Suppressor macrophage (primary cell): ENCODE measurements at regions not wholly inside any gene's neighbourhood (a gene's known extent, or its start where the extent isn't known, plus 50 kb on each side); places are given as distances from the start of the nearest gene placed in this dataset.
A peak's percentile ranks its signal among the peaks of the same experiment; 100 is the strongest.

Source experiments
- DNase-seq, 4 experiments: peaks; one replicate each; pipeline ENCODE4 v3.0.0-alpha.2; 2020 to 2022

DNA sequence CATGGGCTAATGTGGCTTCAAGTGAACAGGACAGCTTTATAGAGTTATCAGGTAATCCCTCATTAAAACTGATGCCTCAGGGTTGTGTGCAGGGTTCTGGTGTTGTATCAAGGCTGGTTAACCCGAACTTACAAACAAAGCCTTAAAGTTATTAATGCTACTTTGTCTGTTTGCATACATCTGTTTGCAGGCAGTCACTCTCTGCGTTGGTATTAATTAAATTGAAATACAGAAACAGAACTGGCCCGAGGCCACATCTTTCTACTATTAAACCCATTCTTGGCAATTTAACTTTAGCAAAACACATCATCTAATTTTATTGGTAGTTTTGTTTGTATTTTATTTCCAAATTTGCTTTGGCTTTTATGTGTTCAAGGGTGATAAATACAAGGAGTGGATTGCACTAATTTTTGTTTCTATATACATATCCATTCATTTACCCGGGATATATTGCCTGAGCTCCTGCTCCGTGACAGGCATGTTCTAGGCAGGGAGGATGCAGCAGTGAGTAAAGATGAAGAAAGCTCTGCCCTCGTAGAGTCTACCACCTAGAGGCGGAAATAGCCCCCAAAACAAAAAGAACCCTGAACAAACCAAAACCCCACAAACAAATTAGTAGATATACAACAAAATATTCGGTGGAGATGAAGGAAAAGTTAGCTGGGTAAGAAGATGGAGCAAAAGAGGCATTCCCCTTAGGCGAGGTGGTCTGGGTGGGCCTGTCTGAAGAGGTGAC is 164.2 kb downstream of the MACROH2A1 start:
- DNase-seq: no peak

DNA sequence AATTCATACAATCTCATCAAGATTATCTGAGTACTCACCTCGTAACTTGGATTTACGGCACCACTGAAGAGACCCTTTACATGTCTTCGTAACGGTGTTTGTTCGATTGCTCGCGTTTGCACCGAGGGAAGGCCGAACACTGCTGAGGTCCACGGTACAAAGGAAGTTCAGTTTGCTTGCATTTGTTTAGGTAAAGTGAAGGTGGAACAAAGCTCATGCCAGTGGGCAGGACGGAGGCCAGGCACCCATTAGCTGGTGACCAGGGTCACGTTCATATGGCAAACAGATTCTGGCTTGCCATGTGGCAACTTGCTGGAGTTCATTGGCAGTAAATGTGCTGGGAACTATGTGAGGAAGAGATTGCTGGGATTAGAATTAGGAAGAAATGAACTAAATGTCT is 164.8 kb downstream of the MACROH2A1 start:
- DNase-seq: no peak

DNA sequence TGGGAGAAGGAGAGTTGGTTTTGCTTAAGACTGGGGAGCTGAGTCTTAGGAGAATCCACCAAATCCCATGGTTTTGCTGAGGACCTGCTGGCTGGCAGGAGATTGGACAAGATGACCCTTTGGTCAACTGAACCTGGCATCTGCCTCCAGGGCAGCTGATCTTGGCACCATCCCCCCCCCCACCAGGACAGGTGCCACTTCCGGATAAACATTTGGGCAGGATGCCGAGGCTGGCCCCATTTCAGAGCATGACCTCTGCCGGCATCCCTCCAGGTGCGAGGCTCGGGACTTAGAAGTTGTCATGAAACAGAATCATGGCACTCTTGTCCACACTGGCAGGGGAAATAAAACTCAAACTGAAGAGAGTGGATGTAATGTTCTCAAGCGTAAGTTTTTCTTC is 165.6 kb downstream of the MACROH2A1 start:
- DNase-seq: no peak

DNA sequence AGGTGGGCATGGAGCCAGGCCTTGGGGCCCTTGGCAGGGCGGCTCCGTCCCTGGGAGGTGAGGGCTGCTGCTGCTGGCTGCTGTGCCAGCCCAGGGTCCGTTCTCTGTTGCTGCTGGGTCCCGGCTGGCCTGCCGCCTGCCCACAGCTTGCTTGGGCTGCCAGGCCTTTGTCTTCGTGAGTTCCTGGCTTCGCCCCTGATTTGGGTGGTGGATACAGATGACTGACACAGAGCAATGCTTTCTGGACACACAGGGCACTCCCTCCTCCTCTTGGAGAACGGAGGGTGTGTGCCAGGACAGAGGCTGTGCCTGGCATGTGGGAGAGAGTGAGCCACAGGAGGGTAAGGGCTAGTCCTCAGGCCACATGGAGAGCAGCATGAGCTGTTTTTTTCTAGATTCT is 166.1 kb downstream of the MACROH2A1 start:
- DNase-seq: no peak

DNA sequence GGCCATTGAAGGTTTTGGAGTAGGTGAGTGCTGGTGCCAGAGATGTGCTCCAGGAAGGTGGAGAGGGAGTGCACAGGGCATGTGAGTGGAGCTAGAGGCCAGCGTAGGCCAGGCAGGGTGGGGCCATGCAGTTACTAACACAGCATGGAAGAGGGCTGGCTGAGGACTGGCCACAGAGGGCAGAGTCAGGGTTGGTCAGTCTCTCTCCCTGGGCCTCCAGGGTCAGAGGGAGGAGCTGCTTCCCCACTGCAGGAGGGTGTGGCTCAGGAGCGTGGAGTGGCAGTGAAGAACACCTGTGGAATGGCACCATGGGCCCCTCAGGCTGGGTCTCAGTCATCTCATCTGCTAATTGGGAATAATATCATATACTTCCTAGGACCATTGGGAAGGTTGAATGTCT is 167.7 kb downstream of the MACROH2A1 start:
- no peak for DNase-seq

DNA sequence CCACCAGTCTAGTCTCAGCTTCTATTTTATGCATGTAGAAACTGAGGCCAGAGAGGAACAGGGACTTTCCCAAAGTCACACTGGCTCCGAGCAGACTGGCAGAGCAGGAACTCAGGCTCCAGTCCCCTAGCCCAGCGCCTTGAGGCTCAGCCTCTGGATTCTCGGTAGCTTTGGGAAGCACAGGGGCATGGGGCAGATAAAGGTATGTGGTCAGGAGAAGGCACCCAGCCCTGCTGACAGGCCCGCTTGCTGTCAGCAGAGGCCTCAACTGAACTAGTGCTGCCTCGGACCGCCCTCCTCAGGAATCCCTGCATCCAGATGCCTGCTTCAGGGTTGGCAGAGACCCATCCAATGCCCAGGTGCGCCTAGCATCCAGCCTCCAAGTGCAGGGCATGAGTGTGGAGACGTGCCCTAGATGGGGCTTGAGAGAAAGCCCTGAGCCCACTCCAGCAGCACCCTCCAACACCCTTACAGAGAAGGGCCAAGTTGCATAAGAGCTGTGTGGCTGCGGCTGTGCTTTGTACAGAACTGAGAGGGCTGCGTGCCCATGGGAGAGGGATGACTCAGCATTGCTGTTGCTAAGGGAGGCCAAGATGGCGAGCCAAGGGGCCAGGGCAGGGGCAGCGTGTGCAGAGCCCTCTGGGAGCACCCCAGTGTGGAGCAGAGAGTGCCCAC is 168.6 kb downstream of the MACROH2A1 start:
- peak; percentile 53 to 78 (median 70) for DNase-seq

DNA sequence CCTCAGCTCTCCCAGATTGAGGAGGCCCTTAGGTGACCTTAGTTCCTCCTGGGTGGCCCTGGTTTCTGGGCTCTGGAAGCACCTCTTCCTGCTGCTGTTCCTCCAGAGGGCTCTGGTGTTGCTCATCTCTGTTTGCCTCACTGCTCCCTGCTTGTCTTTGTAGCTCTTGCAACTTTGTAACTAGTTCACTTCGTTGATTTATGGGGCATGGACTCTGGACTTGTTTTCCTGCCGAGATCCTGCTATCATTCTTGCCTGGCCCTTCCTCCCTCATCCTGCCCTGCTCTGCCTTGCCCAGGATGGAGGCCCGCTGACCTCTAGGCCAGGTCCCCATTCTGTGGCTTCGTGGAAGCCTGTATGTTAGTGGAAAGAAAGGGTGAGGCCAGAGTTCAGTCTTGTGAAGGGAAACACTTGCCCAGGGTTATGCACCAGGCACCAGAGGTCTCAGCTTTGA is 169.3 kb downstream of the MACROH2A1 start:
- no peak for DNase-seq

DNA sequence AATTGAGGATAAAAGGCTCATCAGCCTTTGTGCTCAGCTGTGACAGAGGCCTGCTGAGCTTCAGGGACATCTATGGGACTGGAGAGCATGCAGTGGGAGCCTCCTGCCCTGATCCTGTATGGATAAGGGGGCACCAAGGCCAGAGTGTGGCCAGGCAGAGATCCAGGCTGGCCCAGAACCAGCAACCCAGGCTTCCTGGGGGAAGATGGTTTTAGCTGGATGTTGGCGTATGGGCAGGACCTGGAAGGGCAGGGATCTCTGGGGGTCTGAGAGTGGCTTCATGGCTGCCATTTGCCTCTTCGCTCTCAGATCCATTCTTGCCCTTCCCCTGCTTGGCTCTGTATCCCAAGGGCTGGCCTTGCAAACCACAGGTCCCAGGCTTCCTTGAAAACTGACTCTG is 169.9 kb downstream of the MACROH2A1 start:
- no peak for DNase-seq

DNA sequence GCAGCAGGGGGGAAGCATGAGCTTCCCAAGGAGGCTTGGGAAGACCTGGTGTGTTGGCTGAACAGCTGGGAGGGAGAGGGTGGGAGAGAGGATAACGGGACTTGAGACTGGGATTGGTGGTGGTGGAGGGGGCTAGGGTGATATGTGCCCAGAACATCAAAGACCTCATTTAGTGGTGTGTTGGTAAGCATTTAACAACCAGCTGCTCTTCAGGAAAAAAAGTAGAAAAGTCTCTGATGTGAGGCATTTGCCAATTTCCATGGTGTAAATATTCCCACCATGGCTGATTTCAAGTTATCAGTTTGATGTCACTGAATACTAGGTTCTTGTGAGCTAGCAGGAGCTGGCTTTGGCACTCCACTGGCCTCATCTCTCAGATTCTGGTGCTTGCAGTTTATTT is 170.8 kb downstream of the MACROH2A1 start:
- DNase-seq: no peak

DNA sequence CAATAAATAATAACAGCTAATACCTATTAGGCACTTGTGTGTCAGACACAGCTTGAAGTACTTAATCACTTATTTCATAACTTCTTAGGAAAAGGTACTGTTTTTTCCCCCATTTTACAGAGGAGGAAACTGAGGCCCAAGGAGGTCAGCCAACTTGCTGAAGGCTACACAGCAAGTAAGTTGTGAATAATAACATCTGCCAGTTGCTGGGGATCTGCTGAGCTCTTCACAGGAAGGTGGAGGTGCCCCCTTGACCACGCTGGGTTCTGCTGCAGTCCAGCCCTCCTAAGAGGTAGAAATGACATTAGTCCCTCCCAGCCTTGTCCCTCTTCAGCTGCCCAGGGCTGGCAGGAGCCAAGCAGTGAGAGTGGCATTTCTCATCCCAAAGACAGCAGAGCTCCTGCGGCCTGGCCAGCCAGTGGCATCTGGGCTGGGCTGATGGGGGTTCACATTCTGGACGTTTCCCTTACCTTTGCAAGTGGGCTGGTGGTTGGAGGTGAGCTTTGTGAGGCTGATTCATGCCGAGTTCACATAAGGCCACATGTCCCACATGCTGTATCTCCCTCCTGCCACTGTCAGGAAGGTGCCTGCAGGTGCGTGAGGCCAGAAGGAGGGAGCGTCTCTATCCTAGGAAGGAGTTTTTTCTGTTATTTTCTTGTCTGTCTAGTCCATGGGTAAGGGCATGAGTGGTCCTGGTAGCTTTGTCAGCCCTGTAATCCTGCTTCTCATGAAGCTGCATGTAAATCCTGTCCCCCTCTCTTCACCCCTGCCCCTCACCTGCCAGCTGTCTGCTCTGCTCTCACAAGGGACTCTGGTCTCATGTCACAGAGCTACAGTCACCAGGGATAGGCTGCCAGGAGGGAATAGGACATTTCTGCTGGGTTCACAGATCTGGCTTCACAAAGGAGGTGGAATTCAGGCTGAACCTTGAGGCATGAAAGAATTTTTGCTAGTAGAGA is 171.7 kb downstream of the MACROH2A1 start:
- DNase-seq: no peak

DNA sequence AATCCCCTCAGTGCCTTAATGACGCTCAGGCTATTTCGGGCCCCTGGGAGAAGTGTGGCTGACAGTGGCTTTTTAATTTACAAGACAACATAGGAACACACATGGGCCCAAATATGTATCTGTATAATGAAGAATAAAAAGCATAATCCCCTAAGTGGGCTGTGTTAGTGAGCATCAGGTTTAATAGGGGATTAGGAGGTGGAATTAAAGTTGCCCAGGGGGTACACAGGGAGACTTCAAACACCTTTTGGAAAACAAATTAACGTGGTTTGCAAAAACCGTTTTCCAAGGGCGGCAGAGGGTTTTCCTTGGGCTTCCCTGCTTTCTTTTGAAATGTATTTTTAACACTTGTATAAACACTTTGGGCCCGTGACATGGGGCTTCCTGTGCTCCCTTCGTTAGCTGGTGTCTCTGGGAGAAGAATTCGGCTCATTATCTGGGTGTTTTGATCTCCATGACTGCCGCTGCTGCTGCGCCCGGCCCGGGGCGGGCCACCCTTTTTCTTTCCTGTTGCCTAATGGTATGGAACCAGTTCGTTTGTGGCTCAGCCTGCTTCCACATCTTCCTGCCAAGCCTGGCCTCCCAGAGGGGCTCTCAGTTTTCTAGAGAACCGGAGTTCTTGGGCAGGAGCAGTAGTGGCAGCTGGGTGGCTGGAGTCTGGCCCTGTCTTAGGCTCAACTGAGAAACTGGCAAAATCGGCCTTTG is 173.0 kb downstream of the MACROH2A1 start:
- peak in 3 of 4 experiments; percentile 25 to 54 (median 52) for DNase-seq

DNA sequence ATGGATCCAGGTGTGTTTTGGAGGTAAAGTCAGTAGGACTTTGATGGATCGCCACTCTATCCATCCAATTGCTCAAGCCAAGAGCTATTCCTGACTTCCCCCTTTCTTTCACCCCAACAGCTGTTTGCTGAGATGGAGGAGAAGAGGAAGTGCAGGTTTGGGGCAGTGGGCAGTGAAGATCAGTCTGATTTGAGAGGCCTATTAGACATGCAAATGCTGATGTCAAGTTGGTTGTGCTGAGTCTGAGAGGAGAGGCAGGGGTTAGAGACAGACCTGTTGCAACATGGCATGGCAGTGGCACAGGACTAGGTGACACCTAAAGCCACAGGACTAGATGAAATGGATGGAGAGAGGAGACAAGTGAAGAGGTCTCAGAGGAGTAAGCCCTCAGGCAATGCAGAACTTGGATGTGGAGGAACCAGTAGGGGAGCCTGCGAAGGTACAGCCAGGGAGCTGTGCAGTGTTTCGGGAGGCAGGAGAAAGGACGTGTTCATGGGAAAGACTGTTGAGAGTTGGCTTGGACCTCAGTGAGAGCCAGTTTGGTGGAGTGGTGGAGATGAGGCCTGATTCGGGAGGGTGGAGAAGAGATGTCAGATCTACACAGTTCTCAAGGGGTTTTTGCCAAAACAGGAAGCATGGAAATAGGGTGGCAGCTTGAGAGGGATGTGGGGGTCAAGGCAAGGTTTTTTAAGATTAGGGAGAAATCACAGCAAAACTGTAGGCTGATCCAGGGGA is 175.0 kb downstream of the MACROH2A1 start:
- DNase-seq: peak; percentile 50 to 75 (median 69)

DNA sequence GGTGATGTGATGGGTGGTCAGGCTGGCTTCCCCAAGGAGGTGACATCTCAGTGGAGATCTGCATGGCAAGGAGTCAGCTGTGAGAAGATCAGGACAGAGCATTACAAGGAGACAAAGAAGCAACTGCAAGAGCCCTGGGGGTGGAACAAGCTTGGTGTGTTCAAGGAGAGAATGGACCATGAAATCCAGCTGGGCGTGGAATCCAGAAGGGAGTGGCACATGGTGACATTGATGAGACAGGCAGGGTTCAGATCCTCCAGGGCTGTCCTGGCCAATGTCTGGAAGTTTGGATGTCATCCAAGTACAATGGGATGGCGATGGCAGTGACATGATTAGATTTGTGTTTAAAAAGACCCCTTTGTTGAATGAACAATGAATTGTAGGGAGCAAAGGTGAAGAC is 175.6 kb downstream of the MACROH2A1 start:
- no peak for DNase-seq

DNA sequence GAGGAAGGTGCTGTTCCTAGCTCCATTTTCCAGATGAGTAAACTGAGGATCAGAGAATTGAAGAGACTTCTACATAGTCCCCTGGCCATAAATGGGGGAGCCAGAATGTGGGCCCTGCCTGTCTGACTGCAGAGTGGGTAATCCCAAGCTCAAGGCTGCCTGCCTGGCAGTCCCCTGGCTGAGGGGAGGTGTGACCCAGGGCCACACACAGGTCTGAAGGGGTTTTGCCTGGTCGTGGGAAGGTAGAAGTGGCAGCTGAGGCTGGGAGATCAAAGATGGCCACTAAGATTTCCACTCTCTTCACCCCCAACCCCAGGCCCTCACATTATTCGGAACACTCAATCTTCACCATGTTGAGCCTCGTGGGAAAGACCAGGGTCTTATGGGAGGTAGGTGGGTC is 176.3 kb downstream of the MACROH2A1 start:
- no peak for DNase-seq

DNA sequence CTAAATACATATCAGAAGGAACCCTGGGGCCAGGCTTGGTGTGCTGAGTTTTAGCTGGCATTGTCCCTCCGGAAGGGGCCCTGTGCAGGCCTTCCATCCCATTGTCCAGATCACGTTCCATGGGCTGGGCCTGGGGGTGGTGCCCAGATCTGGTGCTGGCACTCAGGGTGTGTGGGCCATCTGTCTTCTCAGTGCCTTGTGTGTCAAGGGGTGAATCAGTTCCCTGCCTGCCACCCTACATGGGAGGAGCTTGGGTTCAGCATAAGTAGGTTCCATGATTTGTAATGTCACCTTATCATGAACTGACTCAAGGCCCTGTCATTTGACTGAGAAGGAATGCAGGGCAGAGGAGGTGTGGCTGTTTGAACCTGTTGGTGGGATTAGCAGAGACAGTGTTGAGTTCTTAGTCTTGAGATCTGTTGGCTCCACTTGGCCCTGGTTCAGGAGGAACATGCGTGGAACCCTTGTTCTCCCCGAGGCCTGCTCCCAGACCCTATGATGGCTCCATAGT is 176.8 kb downstream of the MACROH2A1 start:
- DNase-seq: peak in 3 of 4 experiments; percentile 37 to 43 (median 39)

DNA sequence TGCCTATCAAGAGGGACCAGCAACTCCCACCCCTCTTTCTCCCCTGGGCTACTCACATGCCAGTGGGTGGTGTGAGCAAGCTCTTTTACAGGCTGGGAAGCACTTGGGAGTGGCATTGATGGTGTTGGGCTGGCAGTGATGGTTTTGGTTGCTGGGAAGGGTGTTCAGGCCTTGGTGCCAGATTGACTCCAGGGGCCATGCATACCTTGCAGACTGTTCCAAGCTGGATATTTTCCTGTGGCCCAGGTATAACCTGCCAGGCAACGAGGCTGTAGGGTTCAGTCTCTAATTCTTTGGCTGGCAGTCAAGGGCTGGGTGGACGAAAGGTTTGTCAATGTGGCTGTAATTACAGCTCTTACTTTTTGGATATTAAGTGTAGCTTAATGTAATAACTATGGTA is 177.3 kb downstream of the MACROH2A1 start:
- DNase-seq: no peak

DNA sequence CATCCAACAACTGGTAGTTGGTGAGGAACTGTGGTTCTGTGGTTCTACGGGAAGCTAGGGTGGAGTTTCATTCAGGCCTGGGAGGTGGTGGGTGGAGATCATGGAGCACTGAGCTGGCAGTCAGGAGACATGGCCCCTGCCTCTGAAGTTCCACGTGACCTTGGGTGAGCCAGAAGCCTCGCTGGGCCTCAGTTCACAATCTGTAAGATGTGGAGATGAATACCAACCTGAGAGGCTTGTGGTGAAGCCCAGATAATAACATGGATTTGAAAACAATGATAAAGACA is 177.9 kb downstream of the MACROH2A1 start:
- DNase-seq: peak; percentile 55 to 82 (median 75)

DNA sequence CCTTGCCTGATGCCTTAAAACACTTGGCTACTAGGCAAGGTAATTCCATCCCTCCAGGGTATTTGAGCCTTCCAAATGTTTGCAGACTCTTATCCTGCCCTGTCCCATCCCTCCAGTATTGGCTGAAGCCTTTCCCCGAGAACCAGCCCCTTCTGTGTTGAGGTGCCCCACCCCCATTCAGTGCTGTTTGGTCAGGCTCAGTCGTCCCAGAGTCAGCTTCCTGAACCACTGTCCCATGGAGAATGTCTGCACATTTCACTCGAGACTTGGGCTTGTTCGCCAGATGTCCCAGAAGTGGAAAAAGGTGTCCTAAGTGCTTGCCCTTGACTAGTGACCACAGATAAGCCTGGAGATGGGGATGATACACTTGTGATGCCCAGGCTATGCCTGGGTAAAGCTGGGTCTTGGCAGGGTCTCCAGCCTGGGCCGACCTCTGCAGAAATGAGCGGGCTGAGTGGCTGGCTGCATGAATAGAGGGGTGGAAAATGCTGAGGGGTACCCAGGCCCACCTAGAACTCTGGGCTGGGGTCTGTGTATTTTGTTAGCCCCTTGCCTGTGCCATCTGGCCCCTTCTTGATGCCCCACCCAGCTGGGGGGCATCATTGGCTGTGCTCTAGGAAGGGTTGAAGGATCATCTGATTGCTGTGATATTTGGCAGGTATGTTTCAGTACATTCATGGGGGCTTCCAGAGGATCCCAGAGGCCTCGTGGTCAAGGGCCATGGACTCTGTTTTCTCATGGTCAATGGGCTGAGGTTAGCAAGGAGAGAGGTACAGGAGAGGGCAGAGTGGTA is 178.4 kb downstream of the MACROH2A1 start:
- no peak for DNase-seq

DNA sequence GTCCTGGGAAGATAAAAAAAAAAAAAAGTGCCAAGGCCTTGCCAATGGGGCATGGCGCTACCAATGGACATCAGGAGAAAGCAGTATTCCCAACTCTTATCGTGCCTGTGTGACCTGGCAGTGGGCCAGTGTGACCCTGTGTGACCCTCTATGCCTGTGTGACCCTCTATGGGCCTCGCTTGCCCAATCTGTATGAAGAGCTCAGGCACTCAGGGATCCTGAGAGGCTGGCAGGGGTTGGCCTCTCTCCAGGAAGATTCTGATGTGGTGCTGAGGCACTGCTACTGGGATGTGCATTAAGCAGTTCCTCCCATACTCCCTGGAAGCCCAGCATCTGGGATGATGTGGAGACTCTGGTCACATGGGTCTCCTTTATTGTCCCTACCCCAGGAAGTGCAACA is 179.2 kb downstream of the MACROH2A1 start:
- DNase-seq: no peak

DNA sequence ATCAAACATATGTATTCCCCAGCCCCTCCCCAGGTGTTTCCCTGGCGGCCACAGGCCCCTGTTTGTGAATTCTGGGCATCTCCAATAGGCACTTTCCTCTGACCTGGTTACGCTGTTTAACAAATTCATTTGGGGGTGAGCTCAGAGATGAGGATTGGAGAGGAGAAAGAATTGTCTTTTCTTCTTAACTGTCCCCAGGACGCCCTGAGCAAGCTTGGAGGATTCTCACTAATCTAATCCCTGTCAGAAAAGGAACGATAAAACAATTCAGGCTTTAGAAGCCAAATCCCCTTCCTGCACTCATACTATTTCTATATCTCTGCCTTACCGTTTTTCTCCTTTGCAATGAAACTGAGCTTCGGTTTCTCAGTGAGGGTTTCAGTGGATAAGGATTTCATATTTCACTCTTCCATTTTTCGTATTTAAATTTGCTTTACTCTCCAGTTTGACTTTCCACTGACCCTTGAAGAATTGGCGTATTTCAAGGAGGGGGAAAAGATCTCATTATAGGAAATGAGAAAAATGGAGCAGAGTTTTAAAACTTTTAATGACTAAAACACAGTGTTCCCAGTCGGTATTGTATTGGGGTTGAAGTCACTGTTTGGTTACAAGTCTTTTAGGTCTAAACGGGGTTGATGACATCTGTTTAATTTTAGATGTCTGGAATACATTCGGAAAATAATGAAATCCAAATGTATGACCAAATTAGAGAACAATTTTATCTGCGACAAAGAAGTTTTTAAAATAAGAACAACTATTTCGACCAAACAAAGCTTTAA is 180.1 kb downstream of the MACROH2A1 start:
- no peak for DNase-seq
